ENCODE measurements at regions not wholly inside any gene's neighbourhood (a gene's known extent, or its start where the extent isn't known, plus 50 kb on each side); places are given as distances from the start of the nearest gene placed in this dataset.
"Not testable (repeated sequence)": the region's sequence is repeated elsewhere in the genome, so short reads cannot be mapped to it uniquely, and the experiment has no call there.

- no peak for FAIRE-seq
- no peak for DNase-seq (ENCODE audit: insufficient read length, low spot score)
- no peak for TF ChIP-seq CTCF (IDR thresholded peaks at IDR 0.05; ENCODE audit: insufficient read depth, missing control alignments)
These were observed 449.8 kb upstream of the AR start for GRCh38 chrX:67094061-67094460.

GRCh38 chrX:67050760-67051159 is 411.9 kb upstream of the EDA2R start:
- no peak for FAIRE-seq
- TF ChIP-seq CTCF (IDR thresholded peaks at IDR 0.05; ENCODE audit: insufficient read depth, missing control alignments), result no peak
- no peak for DNase-seq (ENCODE audit: insufficient read length, low spot score)

GRCh38 chrX:67044866-67045265 is 406.0 kb upstream of the EDA2R start:
- FAIRE-seq, result no peak
- DNase-seq (ENCODE audit: insufficient read length, low spot score), result no peak
- no peak for TF ChIP-seq CTCF (IDR thresholded peaks at IDR 0.05; ENCODE audit: insufficient read depth, missing control alignments)

- no peak for TF ChIP-seq CTCF (IDR thresholded peaks at IDR 0.05; ENCODE audit: insufficient read depth, missing control alignments)
- FAIRE-seq, result no peak
- DNase-seq (ENCODE audit: insufficient read length, low spot score), result no peak
These were observed 405.3 kb upstream of the EDA2R start for GRCh38 chrX:67044029-67044653.

- FAIRE-seq, result no peak
- DNase-seq (ENCODE audit: insufficient read length, low spot score), result no peak
- TF ChIP-seq CTCF (IDR thresholded peaks at IDR 0.05; ENCODE audit: insufficient read depth, missing control alignments), result no peak
These were observed 365.6 kb upstream of the EDA2R start for GRCh38 chrX:67004451-67004850.

GRCh38 chrX:66994729-66995128 is 355.9 kb upstream of the EDA2R start:
- TF ChIP-seq CTCF (IDR thresholded peaks at IDR 0.05; ENCODE audit: insufficient read depth, missing control alignments), result no peak
- FAIRE-seq, result no peak
- DNase-seq (ENCODE audit: insufficient read length, low spot score), result no peak

- DNase-seq (ENCODE audit: insufficient read length, low spot score); FAIRE-seq: not testable (repeated sequence)
These were observed 353.2 kb upstream of the EDA2R start for GRCh38 chrX:66992077-66992476.

GRCh38 chrX:66988331-66988730 is 349.5 kb upstream of the EDA2R start:
- TF ChIP-seq CTCF (IDR thresholded peaks at IDR 0.05; ENCODE audit: insufficient read depth, missing control alignments), result no peak
- DNase-seq (ENCODE audit: insufficient read length, low spot score) (no peak), FAIRE-seq (no peak)

Data from D721Med (cell line).